Right atrium auricular region (tissue), 2 donors: ENCODE measurements at regions not wholly inside any gene's neighbourhood (a gene's known extent, or its start where the extent isn't known, plus 50 kb on each side); places are given as distances from the start of the nearest gene placed in this dataset.

ENCODE experiments used
- DNase-seq: peaks from one replicate; pipeline ENCODE4 v3.0.0-alpha.2; 2019; ENCODE audit warnings: low spot score
- H3K27ac ChIP-seq, 2 donors: fragments of 200-600 bp; sonication (generic); 1 replicate in 1 of 2; 2 replicates in 1 of 2; pipeline ENCODE4 v1.5.1; 2016 to 2019
- H3K27me3 ChIP-seq, 2 donors: fragments of 200-600 bp; sonication (generic); one replicate each; pipeline versions ENCODE4 v1.5.1 to v1.6.0; 2017 to 2019
- H3K36me3 ChIP-seq: fragments of 200-600 bp; sonication (generic); one replicate; pipeline ENCODE4 v1.5.1; 2016
- H3K4me1 ChIP-seq, 2 donors: fragments of 200-600 bp; sonication (generic); one replicate each; pipeline versions ENCODE4 v1.5.1 to v1.6.0; 2017 to 2019
- H3K4me3 ChIP-seq, 2 donors: fragments of 200-600 bp; sonication (generic); 1 replicate in 1 of 2; 2 replicates in 1 of 2; pipeline ENCODE4 v1.5.1; 2017 to 2019; ENCODE audit warnings: mild to moderate bottlenecking in 1 of 2, moderate library complexity in 1 of 2
- H3K9me3 ChIP-seq, 2 donors: fragments of 200-600 bp; sonication (generic); one replicate each; pipeline ENCODE4 v1.5.1; 2019
- TF ChIP-seq, protein P1 (sequence below), 2 donors: fragments of 200-600 bp; sonication (generic); IDR thresholded peaks; one replicate each; pipeline ENCODE4 v1.5.1; 2019; ENCODE audit warnings: antibody characterized with exemption in 2 of 2

GRCh38 chr2:187177253-187177652 is 270.8 kb downstream of the CALCRL start:
- TF ChIP-seq, protein P1, sequence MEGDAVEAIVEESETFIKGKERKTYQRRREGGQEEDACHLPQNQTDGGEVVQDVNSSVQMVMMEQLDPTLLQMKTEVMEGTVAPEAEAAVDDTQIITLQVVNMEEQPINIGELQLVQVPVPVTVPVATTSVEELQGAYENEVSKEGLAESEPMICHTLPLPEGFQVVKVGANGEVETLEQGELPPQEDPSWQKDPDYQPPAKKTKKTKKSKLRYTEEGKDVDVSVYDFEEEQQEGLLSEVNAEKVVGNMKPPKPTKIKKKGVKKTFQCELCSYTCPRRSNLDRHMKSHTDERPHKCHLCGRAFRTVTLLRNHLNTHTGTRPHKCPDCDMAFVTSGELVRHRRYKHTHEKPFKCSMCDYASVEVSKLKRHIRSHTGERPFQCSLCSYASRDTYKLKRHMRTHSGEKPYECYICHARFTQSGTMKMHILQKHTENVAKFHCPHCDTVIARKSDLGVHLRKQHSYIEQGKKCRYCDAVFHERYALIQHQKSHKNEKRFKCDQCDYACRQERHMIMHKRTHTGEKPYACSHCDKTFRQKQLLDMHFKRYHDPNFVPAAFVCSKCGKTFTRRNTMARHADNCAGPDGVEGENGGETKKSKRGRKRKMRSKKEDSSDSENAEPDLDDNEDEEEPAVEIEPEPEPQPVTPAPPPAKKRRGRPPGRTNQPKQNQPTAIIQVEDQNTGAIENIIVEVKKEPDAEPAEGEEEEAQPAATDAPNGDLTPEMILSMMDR (IDR thresholded peaks at IDR 0.05), result no peak

GRCh38 chr2:187174582-187174981 is 273.5 kb downstream of the CALCRL start:
- Histone ChIP-seq H3K27ac (no peak overlapping the region), H3K4me1 (no peaks in the 10 kb centered on the region), H3K4me3 (no peak overlapping the region), H3K9me3 (no peaks in the 10 kb centered on the region), H3K36me3 (no peaks in the 10 kb centered on the region), H3K27me3 (no peaks in the 10 kb centered on the region)
- DNase-seq, result no peak
- TF ChIP-seq, protein P1 (IDR thresholded peaks at IDR 0.05), result no peak

More at GRCh38 chr2:187177253-187177652, 270.8 kb downstream of the CALCRL start:
- Histone ChIP-seq H3K27ac (no peak overlapping the region), H3K9me3 (peaks cover 0 to under 1% of the 10 kb centered on the region in 2 donors), H3K4me3 (no peak overlapping the region), H3K27me3 (no peaks in the 10 kb centered on the region), H3K36me3 (no peaks in the 10 kb centered on the region), H3K4me1 (no peaks in the 10 kb centered on the region)
- no peak for DNase-seq

GRCh38 chr2:187171318-187171717 is 276.7 kb downstream of the CALCRL start:
- H3K4me1 ChIP-seq, result no peaks in the 10 kb centered on the region
- no peaks in the 10 kb centered on the region for H3K36me3 ChIP-seq
- H3K9me3 ChIP-seq, result no peaks in the 10 kb centered on the region
- TF ChIP-seq, protein P1 (IDR thresholded peaks at IDR 0.05), result no peak
- H3K27me3 ChIP-seq, result no peaks in the 10 kb centered on the region
- no peak overlapping the region for H3K27ac ChIP-seq
- H3K4me3 ChIP-seq, result no peak overlapping the region
- no peak for DNase-seq

GRCh38 chr2:187169864-187170263 is 278.2 kb downstream of the CALCRL start:
- TF ChIP-seq, protein P1 (IDR thresholded peaks at IDR 0.05), result no peak
- Histone ChIP-seq H3K27ac (no peak overlapping the region), H3K4me3 (no peak overlapping the region), H3K36me3 (no peaks in the 10 kb centered on the region), H3K27me3 (no peaks in the 10 kb centered on the region), H3K9me3 (peaks cover 0 to 4% of the 10 kb centered on the region in 2 donors), H3K4me1 (no peaks in the 10 kb centered on the region)
- DNase-seq, result no peak

- H3K36me3 ChIP-seq, result no peaks in the 10 kb centered on the region
- H3K4me1 ChIP-seq, result no peaks in the 10 kb centered on the region
- no peak overlapping the region for H3K4me3 ChIP-seq
- H3K27ac ChIP-seq, result no peak overlapping the region
- H3K27me3 ChIP-seq, result no peaks in the 10 kb centered on the region
- TF ChIP-seq, protein P1 (IDR thresholded peaks at IDR 0.05), result no peak
- H3K9me3 ChIP-seq, result peaks cover 0 to 6% of the 10 kb centered on the region in 2 donors
- no peak for DNase-seq
These were observed 279.0 kb downstream of the CALCRL start for GRCh38 chr2:187168720-187169713.
